Natural killer cell (primary cell): ENCODE measurements at regions not wholly inside any gene's neighbourhood (a gene's known extent, or its start where the extent isn't known, plus 50 kb on each side); places are given as distances from the start of the nearest gene placed in this dataset.

ENCODE experiments used
- ATAC-seq, 3 donors: fragments of 150-1000 bp in 2 of 3; fragments of 200-7000 bp in 1 of 3; cut with Tn5 transposase; 1 replicate in 1 of 3; 2 replicates in 2 of 3; pipeline ENCODE4 v1.10.0; 2021; ENCODE audit warnings: mild to moderate bottlenecking in 2 of 3, moderate library complexity in 2 of 3
- DNase-seq, 2 donors: peaks; one replicate each; pipeline versions ENCODE4 v3.0.0 to v3.0.0-alpha.2; 2013 to 2021; ENCODE audit warnings: mixed read lengths in 1 of 2
- H3K27ac ChIP-seq: one replicate; pipeline ENCODE4 v1.5.1; 2013; ENCODE audit warnings: mild to moderate bottlenecking, low read length
- H3K27me3 ChIP-seq: one replicate; pipeline ENCODE4 v1.6.1; 2013; ENCODE audit warnings: low read length; ENCODE audit not compliant: control insufficient read depth, insufficient read depth
- H3K36me3 ChIP-seq: one replicate; pipeline ENCODE4 v1.6.1; 2013; ENCODE audit warnings: low read length; ENCODE audit not compliant: control insufficient read depth, insufficient read depth
- H3K4me1 ChIP-seq: one replicate; pipeline ENCODE4 v1.6.1; 2013; ENCODE audit warnings: low read length; ENCODE audit not compliant: control insufficient read depth, insufficient read depth
- H3K4me3 ChIP-seq: one replicate; pipeline ENCODE4 v1.5.1; 2013; ENCODE audit warnings: low read length
- H3K9me3 ChIP-seq: one replicate; pipeline ENCODE4 v1.6.1; 2013; ENCODE audit warnings: low read length; ENCODE audit not compliant: control insufficient read depth, insufficient read depth
- H3K27ac Mint-ChIP-seq, 2 donors: one replicate each; pipeline ENCODE4 v1.8.0; 2022; ENCODE audit warnings: mild to moderate bottlenecking in 2 of 2, mixed read lengths in 2 of 2, moderate library complexity in 1 of 2
- H3K27me3 Mint-ChIP-seq, 2 donors: one replicate each; pipeline ENCODE4 v1.8.0; 2022; ENCODE audit warnings: low read depth in 2 of 2, mixed read lengths in 2 of 2
- H3K36me3 Mint-ChIP-seq: one replicate; pipeline ENCODE4 v1.8.0; 2022; ENCODE audit warnings: mixed read lengths
- H3K4me1 Mint-ChIP-seq, 2 donors: one replicate each; pipeline ENCODE4 v1.8.0; 2022; ENCODE audit warnings: mixed read lengths in 2 of 2
- H3K4me3 Mint-ChIP-seq: one replicate; pipeline ENCODE4 v1.8.0; 2022; ENCODE audit warnings: mild to moderate bottlenecking, moderate library complexity, mixed read lengths
- H3K9me3 Mint-ChIP-seq, 2 donors: one replicate each; pipeline ENCODE4 v1.8.0; 2022; ENCODE audit warnings: mixed read lengths in 2 of 2
- WGBS: methylation state at CpG from one replicate; pipeline ENCODE4 v1.1.7; 2013; ENCODE audit warnings: missing lambda C conversion rate; ENCODE audit not compliant: insufficient coverage; 5-methylcytosine and 5-hydroxymethylcytosine counted together
- intact Hi-C: fragments of 100-400 bp; cut with micrococcal nuclease; formaldehyde crosslinking; loops from one replicate; pipeline ENCODE4 v1.14.2; 2022
- TF ChIP-seq, protein P1 (sequence below): fragments of 200-600 bp; IDR thresholded peaks from one replicate; pipeline ENCODE4 v1.8.0; 2022; ENCODE audit warnings: antibody characterized with exemption

- Mint-ChIP-seq H3K27me3 (peaks cover 0 to 12% of the 10 kb centered on the region in 2 donors), H3K36me3 (no peaks in the 10 kb centered on the region), H3K4me1 (no peaks in the 10 kb centered on the region), H3K4me3 (no peak overlapping the region), H3K27ac (no peak overlapping the region), H3K9me3 (peaks cover 0 to 3% of the 10 kb centered on the region in 2 donors)
- Histone ChIP-seq H3K36me3 (no peaks in the 10 kb centered on the region), H3K27ac (no peak overlapping the region), H3K4me1 (no peaks in the 10 kb centered on the region), H3K27me3 (no peaks in the 10 kb centered on the region), H3K4me3 (no peak overlapping the region), H3K9me3 (no peaks in the 10 kb centered on the region)
- intact Hi-C loops = no loop called here
- WGBS = 84% methylated on average over 6 of the region's 6 CpGs
- TF ChIP-seq, protein P1, sequence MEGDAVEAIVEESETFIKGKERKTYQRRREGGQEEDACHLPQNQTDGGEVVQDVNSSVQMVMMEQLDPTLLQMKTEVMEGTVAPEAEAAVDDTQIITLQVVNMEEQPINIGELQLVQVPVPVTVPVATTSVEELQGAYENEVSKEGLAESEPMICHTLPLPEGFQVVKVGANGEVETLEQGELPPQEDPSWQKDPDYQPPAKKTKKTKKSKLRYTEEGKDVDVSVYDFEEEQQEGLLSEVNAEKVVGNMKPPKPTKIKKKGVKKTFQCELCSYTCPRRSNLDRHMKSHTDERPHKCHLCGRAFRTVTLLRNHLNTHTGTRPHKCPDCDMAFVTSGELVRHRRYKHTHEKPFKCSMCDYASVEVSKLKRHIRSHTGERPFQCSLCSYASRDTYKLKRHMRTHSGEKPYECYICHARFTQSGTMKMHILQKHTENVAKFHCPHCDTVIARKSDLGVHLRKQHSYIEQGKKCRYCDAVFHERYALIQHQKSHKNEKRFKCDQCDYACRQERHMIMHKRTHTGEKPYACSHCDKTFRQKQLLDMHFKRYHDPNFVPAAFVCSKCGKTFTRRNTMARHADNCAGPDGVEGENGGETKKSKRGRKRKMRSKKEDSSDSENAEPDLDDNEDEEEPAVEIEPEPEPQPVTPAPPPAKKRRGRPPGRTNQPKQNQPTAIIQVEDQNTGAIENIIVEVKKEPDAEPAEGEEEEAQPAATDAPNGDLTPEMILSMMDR = no peak
- DNase-seq (no peak), ATAC-seq (no peak)
Observed at GRCh38 chr1:11358984-11359383, 86.0 kb downstream of the UBIAD1 start.

DNA sequence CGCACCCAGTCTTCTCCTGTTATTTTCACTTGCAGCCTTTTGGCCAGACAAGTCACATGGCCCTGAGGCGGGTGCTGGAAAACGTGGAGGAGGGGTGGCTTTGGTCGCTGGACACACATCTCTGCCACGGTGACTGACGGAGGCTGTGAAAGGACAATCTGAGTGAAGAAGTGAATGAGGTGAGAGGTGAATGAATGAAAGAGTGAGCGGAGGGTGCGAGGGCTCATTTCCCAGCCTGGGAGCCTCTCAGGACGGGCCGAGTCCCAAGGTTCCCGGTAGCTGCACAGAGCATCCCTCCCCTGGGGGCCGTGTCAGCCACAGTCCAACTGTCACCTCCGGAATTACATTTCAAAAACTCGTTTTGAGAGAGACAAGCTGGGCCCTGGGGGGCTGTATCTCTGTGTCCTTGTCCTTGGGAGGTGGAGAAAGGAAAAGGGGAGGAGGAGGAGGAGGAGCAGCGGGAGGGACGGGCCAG, 89.6 kb downstream of the UBIAD1 start:
- Mint-ChIP-seq H3K9me3 (no peaks in the 10 kb centered on the region), H3K27ac (no peak overlapping the region), H3K27me3 (peaks cover 0 to 2% of the 10 kb centered on the region in 2 donors), H3K36me3 (no peaks in the 10 kb centered on the region), H3K4me3 (no peak overlapping the region), H3K4me1 (no peaks in the 10 kb centered on the region)
- 91% methylated on average over 16 of the region's 16 CpGs for WGBS
- intact Hi-C loops = no loop called here
- H3K27ac ChIP-seq = no peak overlapping the region
- H3K9me3 ChIP-seq = no peaks in the 10 kb centered on the region
- ATAC-seq (no peak), DNase-seq (no peak)
- no peak overlapping the region for H3K4me3 ChIP-seq
- H3K4me1 ChIP-seq = no peaks in the 10 kb centered on the region
- no peaks in the 10 kb centered on the region for H3K36me3 ChIP-seq
- TF ChIP-seq, protein P1 = no peak
- no peaks in the 10 kb centered on the region for H3K27me3 ChIP-seq

GRCh38 chr1:11364170-11364569, 91.2 kb downstream of the UBIAD1 start:
- no peaks in the 10 kb centered on the region for H3K27me3 Mint-ChIP-seq
- no peaks in the 10 kb centered on the region for H3K4me1 Mint-ChIP-seq
- 53% methylated on average over 7 of the region's 7 CpGs for whole genome bisulfite sequencing
- no peaks in the 10 kb centered on the region for H3K27me3 ChIP-seq
- peak in 2 of 3 donors; percentile 52 to 63 for ATAC-seq
- H3K27ac Mint-ChIP-seq = no peak overlapping the region
- H3K36me3 ChIP-seq = no peaks in the 10 kb centered on the region
- no peaks in the 10 kb centered on the region for H3K9me3 ChIP-seq
- peak in 1 of 2 donors; percentile 33 for DNase-seq
- TF ChIP-seq, protein P1 = peak; percentile 35
- H3K4me3 ChIP-seq = no peak overlapping the region
- H3K4me1 ChIP-seq = no peaks in the 10 kb centered on the region
- no peak overlapping the region for H3K4me3 Mint-ChIP-seq
- intact Hi-C loops = no loop called here
- no peaks in the 10 kb centered on the region for H3K36me3 Mint-ChIP-seq
- no peaks in the 10 kb centered on the region for H3K9me3 Mint-ChIP-seq
- no peak overlapping the region for H3K27ac ChIP-seq

- H3K9me3 Mint-ChIP-seq = no peaks in the 10 kb centered on the region
- ATAC-seq (no peak), DNase-seq (no peak)
- intact Hi-C loops = no loop called here
- Histone ChIP-seq H3K4me1 (no peaks in the 10 kb centered on the region), H3K4me3 (no peak overlapping the region), H3K9me3 (no peaks in the 10 kb centered on the region), H3K36me3 (no peaks in the 10 kb centered on the region), H3K27ac (no peak overlapping the region), H3K27me3 (no peaks in the 10 kb centered on the region)
- no peaks in the 10 kb centered on the region for H3K4me1 Mint-ChIP-seq
- TF ChIP-seq, protein P1 = no peak
- no peak overlapping the region for H3K4me3 Mint-ChIP-seq
- no peak overlapping the region for H3K27ac Mint-ChIP-seq
- H3K27me3 Mint-ChIP-seq = peaks cover 6 to 8% of the 10 kb centered on the region in 2 donors
- H3K36me3 Mint-ChIP-seq = no peaks in the 10 kb centered on the region
- WGBS = 82% methylated on average over 9 of the region's 9 CpGs
Observed at GRCh38 chr1:11365744-11366387, 92.9 kb downstream of the UBIAD1 start.
